ENCODE measurements at regions not wholly inside any gene's neighbourhood (a gene's known extent, or its start where the extent isn't known, plus 50 kb on each side); places are given as distances from the start of the nearest gene placed in this dataset.

GRCh38 chr5:124869426-124870033 is 123.1 kb upstream of the ZNF608 start:
- TF ChIP-seq CTCF (conservative IDR thresholded peaks at IDR 0.05; ENCODE audit: low read depth, low read length) (no peak), EZH2 (IDR thresholded peaks at IDR 0.05; ENCODE audit: low read length, unreplicated experiment) (no peak)
